Rectal smooth muscle tissue (tissue), 1 donor: ENCODE measurements at regions not wholly inside any gene's neighbourhood (a gene's known extent, or its start where the extent isn't known, plus 50 kb on each side); places are given as distances from the start of the nearest gene placed in this dataset.

Experiments used
- H3K27ac ChIP-seq: one replicate; pipeline ENCODE4 v1.7.0; 2013; ENCODE audit warnings: low read depth, low read length, inconsistent platforms
- H3K27me3 ChIP-seq: one replicate; pipeline ENCODE4 v1.7.0; 2013; ENCODE audit warnings: low read length; ENCODE audit not compliant: control insufficient read depth, insufficient read depth
- H3K36me3 ChIP-seq: one replicate; pipeline ENCODE4 v1.7.0; 2013; ENCODE audit warnings: low read length; ENCODE audit not compliant: control insufficient read depth, insufficient read depth
- H3K4me1 ChIP-seq: one replicate; pipeline ENCODE4 v1.7.0; 2013; ENCODE audit warnings: low read length; ENCODE audit not compliant: control insufficient read depth, insufficient read depth
- H3K4me3 ChIP-seq: one replicate; pipeline ENCODE4 v1.7.0; 2013; ENCODE audit warnings: low read length
- H3K9ac ChIP-seq: one replicate; pipeline ENCODE4 v1.7.0; 2013; ENCODE audit warnings: low read length

DNA sequence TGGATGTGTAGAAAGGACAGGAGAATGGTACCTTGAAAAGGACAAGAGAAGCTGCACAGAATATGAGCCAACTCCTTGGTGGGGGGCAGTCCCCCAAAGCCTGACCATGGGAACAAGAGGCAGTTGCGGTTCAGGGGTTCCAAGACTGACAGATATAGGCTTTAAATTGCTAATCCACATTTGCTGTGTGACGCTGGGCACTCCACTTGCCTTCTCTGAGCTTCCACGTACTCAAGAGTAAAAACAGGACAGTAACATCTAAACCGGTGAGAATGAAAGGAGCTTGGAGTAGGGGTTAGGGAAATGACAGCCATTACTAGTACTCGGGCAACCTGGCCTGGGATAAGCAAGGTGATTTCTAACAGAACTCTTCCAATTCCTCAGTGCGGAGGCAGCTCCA lies 57.9 kb upstream of the LRFN2 start:
- no peak overlapping the region for H3K9ac ChIP-seq
- H3K27ac ChIP-seq, result no peak overlapping the region
- no peak overlapping the region for H3K4me3 ChIP-seq
- no peaks in the 10 kb centered on the region for H3K4me1 ChIP-seq
- no peaks in the 10 kb centered on the region for H3K36me3 ChIP-seq
- no peaks in the 10 kb centered on the region for H3K27me3 ChIP-seq

DNA sequence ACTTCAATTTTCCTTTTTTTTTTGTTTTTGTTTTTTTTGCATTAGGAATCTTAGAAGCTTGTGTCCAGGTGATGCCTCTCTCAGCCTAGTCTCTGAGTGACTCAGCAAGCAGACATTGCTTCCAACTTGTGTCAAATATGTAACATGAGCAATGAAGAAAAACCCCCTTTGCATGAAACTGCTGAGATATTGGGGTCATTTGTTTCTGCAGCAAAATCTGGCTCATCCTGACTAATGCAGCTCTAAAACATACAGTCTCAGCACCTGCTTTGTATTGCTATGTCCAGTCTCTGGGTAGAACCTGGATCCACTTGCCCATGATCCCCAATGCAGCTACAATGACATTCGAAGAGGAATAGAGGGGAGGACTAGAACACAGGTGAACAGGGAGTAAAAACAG lies 55.7 kb upstream of the LRFN2 start:
- no peaks in the 10 kb centered on the region for H3K27me3 ChIP-seq

DNA sequence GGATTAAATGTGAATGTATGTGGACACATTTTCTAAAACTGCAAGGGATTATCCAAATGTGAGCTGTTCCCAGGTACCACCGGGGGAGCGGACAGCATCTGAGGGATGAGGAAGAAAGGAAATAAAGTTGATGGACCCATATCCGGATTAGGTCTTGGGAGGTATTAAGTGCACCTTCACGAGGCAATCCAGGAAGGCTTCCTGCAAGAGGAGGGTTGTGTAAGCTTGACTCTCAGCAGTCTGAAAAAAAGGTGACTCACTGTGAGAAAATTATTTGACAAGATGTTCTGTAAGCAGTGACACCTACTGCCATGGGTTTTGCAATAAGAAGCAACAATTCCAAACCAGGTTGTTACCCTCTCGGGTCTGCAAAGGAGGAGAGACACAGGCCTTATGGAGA lies 55.0 kb upstream of the LRFN2 start:
- H3K36me3 ChIP-seq, result no peaks in the 10 kb centered on the region
- H3K27ac ChIP-seq, result no peak overlapping the region
- H3K27me3 ChIP-seq, result no peaks in the 10 kb centered on the region
- H3K4me3 ChIP-seq, result no peak overlapping the region
- H3K4me1 ChIP-seq, result no peaks in the 10 kb centered on the region
- no peak overlapping the region for H3K9ac ChIP-seq

More for the DNA sequence above, 55.7 kb upstream of the LRFN2 start:
- H3K27ac ChIP-seq, result no peak overlapping the region
- no peaks in the 10 kb centered on the region for H3K36me3 ChIP-seq
- H3K4me3 ChIP-seq, result no peak overlapping the region
- no peaks in the 10 kb centered on the region for H3K4me1 ChIP-seq
- H3K9ac ChIP-seq, result no peak overlapping the region

DNA sequence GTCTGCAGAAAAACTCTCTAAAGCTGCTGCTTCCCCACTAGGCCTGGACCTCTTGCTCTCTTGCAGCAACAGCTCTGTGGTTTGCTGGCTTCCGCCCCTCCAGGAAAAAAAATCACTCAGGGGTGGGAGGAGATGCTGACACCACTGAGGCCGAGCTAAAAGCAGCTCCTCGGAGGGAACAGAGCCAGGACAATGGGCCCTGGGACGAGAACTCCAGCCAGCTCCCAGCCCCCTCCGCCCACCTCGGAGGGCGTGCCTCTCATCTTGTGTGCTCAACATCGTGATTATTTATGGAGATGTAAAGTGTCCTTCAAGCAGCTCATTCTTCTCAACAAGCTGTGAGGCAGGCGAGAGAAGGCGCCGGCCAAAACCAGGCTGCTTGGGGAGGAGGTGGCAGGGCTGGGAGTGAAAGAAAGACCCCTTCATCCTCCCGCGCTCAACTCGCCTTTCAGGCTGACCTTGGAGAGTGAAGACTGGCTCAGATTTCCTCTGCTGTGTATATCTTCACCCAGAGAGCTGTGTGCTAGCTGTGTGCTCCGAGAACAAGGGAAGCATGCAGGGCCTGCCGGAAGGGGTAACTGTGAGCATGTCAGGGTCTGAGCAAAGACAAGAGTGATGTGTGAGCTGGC lies 53.5 kb upstream of the LRFN2 start:
- Histone ChIP-seq H3K27me3 (no peaks in the 10 kb centered on the region), H3K9ac (no peak overlapping the region), H3K4me1 (no peaks in the 10 kb centered on the region), H3K27ac (no peak overlapping the region), H3K4me3 (no peak overlapping the region), H3K36me3 (no peaks in the 10 kb centered on the region)
